Right ventricle myocardium inferior (tissue), 1 donor: ENCODE measurements at regions not wholly inside any gene's neighbourhood (a gene's known extent, or its start where the extent isn't known, plus 50 kb on each side); places are given as distances from the start of the nearest gene placed in this dataset.

Experiments
- ATAC-seq: fragments of 200-7000 bp; cut with Tn5 transposase; one replicate; pipeline ENCODE4 v1.9.1; 2020; ENCODE audit warnings: mild to moderate bottlenecking, moderate library complexity
- DNase-seq: peaks from one replicate; pipeline ENCODE4 v3.0.0; 2021; ENCODE audit errors: missing footprints
- intact Hi-C: fragments of 100-400 bp; cut with DNase I; formaldehyde crosslinking; loops from one replicate; pipeline ENCODE4 v1.11.0; 2022
- donor health status: DM: no; HTN: yes; CAD: no; lungs with severe emphysema.

GRCh38 chr5:164332349-164333196 is 827.2 kb downstream of the MAT2B start:
- no peak for DNase-seq
- ATAC-seq: no peak
- intact Hi-C loops: no loop called here

DNA sequence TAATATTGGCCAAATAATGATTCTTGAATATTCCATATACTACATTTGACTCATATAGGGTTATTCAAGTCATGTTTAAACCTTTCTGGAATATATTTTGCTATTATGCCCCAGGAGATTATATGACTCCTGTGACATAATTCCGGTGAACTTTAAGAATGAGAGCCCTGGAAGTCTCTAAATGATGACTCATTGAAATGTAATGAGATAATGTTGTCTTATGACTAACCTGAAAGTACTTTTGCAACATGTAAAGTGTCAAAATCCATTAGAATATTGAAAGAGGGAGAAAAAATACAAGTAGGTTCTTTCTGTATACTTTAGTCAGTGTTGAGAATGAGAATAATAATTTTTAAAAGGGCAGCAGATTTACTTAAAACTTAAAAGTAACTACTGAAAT is 830.4 kb downstream of the MAT2B start:
- ATAC-seq (no peak), DNase-seq (no peak)
- intact Hi-C loops: no loop called here

DNA sequence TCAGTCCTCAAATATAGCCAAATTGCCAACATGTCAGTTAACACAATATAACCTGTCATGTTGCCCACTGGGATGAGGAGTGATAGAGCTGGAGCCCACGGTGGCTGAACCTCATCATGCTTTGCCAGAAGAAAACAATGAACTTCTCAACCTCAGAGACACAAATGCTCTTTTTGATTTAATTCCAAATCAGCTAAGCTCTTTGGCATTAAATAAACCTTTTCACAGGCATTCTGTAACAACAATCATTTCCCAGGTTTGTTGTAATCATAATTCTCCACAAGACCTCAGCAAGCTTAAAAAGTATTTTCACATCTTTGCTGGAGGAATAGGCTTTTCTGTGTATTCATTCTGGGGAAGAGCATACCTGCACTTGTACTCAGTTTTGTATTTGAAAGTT is 830.9 kb downstream of the MAT2B start:
- intact Hi-C loops: no loop called here
- DNase-seq (no peak), ATAC-seq (no peak)

DNA sequence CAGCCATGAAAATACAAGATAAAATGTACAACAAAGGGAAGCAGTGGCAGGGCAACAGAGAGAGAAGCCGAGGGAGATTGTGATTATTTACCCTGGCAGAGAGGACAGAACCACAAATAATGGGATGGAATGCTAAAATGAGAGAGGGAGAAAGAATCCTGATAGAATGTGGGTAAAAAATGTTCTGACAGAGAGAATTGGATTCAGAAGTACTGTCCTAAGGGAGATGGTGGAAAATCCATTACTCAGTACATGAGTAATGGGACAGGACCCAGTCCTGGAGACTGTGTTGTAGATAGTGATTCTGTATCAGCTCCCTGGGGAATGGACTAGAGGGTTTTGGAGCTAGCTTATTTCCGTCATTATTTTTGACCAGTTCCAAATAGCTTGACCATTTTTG is 831.5 kb downstream of the MAT2B start:
- peak; percentile 72 for ATAC-seq
- no peak for DNase-seq

DNA sequence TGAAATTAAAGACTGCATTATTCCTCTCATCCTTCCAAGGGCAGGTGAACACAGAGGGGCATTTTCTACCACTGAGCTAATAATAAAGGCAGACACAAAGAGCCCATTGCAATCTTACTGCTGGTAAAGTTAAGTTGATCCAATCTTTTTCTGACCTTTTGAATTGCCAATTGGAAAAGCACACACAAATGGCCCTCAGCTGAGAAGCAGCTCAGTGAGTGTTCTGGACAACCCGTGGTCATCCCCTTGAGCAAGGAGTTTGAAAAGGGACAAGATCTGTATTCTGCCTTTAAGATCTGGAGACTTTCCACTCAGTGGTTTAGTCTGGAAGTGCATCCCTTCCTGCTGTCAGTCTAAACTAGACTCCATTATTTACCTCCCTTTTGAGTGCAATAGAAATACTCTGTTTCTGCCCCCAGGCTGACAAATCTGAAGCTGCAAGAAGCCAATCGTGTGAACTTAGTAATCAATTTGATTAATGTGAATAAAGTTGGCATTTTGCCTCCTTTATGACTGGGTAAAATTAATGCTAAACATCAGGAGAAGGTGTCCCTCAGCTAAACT is 835.7 kb downstream of the MAT2B start:
- ATAC-seq (no peak), DNase-seq (no peak)
- intact Hi-C loops: no loop called here

More for the DNA sequence above, 831.5 kb downstream of the MAT2B start:
- intact Hi-C loops: no loop called here

- intact Hi-C loops: no loop called here
- ATAC-seq: peak; percentile 85
- DNase-seq: peak; percentile 81
Measured at GRCh38 chr5:164345173-164345849, 839.9 kb downstream of the MAT2B start.

DNA sequence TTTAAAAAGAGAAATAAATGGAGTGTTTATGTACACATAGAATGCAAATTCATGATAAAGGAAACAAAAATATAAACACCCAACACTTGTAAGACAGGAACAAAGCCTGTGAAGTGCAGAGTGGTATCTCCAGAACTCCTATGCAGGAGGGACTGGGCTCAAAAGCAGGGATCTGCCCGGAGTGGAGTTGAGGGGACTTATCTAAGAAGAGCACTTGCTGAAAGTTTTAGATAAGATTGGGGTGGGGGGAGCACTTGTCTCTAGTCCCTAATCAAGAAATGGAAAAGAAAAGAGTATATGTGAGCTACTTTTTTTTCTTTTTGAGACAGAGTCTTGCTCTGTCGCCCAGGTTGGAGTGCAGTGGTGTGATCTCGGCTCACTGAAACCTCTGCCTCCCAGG is 840.4 kb downstream of the MAT2B start:
- intact Hi-C loops: no loop called here
- ATAC-seq (no peak), DNase-seq (no peak)

GRCh38 chr5:164346785-164347630 is 841.6 kb downstream of the MAT2B start:
- no peak for ATAC-seq

DNA sequence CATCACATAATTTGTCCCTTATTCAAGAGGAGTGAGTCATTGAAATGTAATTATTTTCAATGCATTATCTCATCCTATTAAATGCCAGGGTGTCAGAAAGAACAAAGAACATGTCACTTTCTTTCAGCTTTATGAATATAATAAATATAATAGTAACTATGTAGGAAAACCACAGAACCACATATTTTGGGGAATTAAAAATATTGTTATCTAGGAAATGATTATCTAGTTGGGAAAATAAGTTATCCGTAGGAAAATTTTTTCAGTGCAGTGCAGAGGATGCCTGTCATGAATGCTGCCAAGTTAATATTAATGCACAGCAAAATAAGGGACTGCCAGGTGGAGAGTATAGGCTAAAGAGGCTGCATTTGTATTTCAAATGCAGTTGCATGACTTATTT is 844.8 kb downstream of the MAT2B start:
- intact Hi-C loops: no loop called here
- ATAC-seq: no peak
- no peak for DNase-seq

More at GRCh38 chr5:164346785-164347630, 841.6 kb downstream of the MAT2B start:
- DNase-seq: no peak
- intact Hi-C loops: no loop called here

- DNase-seq: no peak
- intact Hi-C loops: no loop called here
- ATAC-seq: no peak
Measured at GRCh38 chr5:164351245-164351834, 845.9 kb downstream of the MAT2B start.

GRCh38 chr5:164352695-164353094 is 847.3 kb downstream of the MAT2B start:
- DNase-seq (no peak), ATAC-seq (no peak)
- intact Hi-C loops: no loop called here

DNA sequence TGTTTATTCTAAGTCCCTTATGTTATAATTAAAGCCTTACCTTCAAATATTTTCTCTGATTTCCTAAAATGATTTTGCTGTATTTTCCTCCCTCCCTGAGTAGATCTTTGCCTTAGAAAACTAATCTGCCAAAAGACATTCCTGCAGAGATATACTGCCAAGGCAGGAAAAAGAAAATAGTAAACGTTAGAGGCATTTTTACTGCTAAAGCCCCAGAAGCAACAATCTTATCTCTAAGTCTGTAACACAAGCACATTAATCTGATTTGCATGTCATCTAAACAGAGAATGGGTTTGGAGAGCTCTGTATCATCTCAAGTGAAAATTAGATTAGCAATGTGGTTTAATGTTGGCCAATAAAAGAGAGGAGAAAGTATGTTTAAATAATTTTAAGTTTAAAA is 847.7 kb downstream of the MAT2B start:
- intact Hi-C loops: no loop called here
- DNase-seq: no peak
- ATAC-seq: no peak

DNA sequence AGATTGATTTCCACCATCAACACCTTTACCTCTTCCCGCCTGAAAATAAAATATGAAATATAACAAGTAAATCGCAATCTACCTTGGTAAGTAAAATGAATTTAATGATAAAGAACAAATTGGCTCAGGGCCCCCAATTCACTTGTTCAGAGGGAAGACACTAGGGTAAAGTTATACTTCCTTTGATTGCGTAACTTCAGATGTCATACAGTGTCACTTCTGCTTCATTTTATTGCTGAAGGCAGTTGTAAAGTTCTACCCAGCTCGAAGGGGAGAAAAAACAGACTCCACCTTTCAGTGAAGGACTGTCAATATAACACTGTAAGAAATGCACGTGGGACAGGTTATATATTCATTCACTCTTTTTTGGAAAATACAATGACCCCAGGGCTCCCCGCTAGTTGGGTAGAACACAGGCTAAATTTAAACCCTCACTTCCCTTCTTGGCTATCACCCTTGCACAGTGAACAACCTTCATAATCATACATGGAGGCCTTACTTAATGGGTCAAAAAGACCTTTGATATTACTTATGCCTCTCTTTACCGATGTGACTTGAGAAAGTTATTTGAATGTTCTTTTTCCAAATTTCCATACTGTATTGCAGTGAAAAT is 848.8 kb downstream of the MAT2B start:
- DNase-seq (no peak), ATAC-seq (no peak)
- intact Hi-C loops: no loop called here

- no peak for DNase-seq
- intact Hi-C loops: no loop called here
- ATAC-seq: no peak
Measured at GRCh38 chr5:164355267-164355830, 849.9 kb downstream of the MAT2B start.

- DNase-seq (no peak), ATAC-seq (no peak)
- intact Hi-C loops: no loop called here
Measured at GRCh38 chr5:164356790-164357189, 851.4 kb downstream of the MAT2B start.

DNA sequence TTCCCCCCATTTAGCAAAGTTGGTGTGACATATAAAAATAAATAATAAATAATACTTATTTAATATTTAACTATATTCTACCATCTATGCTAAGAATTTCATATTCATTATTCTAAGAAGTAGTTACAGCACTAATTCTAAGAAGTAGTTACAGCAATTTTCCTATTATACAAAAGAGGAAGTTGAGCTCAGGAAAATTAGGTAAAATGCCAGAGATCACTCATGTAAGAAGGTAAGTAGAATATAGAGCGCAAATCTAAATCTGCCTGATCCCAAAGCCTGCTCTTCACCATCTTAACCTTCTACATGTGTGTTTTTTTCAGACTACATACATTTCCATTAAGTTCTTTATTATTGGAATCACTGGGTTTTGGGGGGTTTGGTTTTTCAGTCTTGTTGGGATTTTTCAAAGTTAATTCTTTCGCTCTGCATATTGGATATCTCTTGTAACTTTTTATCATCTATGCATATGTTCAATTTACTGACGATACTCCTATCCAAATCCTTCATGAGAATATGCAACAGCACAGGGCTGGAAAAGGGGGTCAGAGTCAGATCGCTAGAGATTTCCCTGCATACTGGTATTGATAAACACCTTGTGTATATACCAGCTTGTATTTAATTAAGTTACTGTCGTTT is 852.1 kb downstream of the MAT2B start:
- ATAC-seq (no peak), DNase-seq (no peak)
- intact Hi-C loops: no loop called here

- DNase-seq (no peak), ATAC-seq (no peak)
- intact Hi-C loops: no loop called here
Measured at GRCh38 chr5:164358531-164359259, 853.3 kb downstream of the MAT2B start.
